ENCODE measurements at regions not wholly inside any gene's neighbourhood (a gene's known extent, or its start where the extent isn't known, plus 50 kb on each side); places are given as distances from the start of the nearest gene placed in this dataset.

DNA sequence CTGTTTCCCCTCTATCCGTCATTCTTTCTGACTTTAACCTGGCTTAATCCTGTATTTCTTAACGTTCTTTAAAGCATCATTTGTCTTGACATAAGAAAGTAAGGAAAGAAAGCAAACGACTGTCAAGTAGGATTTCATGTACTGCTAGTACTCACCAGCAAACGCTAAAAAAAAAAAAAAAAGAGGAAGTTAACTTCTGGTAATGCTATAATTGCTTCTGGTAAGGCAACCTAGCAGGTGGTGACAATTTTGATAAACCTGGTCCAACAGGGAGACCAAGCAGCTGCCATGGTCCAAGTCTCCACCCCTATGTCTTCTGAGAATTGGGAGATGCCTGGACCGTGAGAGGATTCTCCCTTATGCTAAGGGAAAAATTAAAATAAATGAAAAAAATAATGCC lies 306.6 kb downstream of the DAD1 start:
- TF ChIP-seq, protein P1, sequence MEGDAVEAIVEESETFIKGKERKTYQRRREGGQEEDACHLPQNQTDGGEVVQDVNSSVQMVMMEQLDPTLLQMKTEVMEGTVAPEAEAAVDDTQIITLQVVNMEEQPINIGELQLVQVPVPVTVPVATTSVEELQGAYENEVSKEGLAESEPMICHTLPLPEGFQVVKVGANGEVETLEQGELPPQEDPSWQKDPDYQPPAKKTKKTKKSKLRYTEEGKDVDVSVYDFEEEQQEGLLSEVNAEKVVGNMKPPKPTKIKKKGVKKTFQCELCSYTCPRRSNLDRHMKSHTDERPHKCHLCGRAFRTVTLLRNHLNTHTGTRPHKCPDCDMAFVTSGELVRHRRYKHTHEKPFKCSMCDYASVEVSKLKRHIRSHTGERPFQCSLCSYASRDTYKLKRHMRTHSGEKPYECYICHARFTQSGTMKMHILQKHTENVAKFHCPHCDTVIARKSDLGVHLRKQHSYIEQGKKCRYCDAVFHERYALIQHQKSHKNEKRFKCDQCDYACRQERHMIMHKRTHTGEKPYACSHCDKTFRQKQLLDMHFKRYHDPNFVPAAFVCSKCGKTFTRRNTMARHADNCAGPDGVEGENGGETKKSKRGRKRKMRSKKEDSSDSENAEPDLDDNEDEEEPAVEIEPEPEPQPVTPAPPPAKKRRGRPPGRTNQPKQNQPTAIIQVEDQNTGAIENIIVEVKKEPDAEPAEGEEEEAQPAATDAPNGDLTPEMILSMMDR (conservative IDR thresholded peaks at IDR 0.05), result no peak
- TF ChIP-seq EZH2 (IDR thresholded peaks at IDR 0.05; ENCODE audit: low read depth), result no peak

Measured in PC-9 (cell line).